Neuronal stem cell (in vitro differentiated cells): ENCODE measurements at regions not wholly inside any gene's neighbourhood (a gene's known extent, or its start where the extent isn't known, plus 50 kb on each side); places are given as distances from the start of the nearest gene placed in this dataset.
"Not testable (repeated sequence)": the region's sequence is repeated elsewhere in the genome, so short reads cannot be mapped to it uniquely, and the experiment has no call there.

Experiments used
- DNase-seq: peaks from one replicate; pipeline ENCODE4 v3.0.0-alpha.2; 2013; ENCODE audit warnings: low spot score
- H2AFZ ChIP-seq: one replicate; pipeline ENCODE4 v1.6.1; 2013; ENCODE audit warnings: mild to moderate bottlenecking, low read length, inconsistent platforms
- H2AK5ac ChIP-seq: 2 replicates; pipeline ENCODE4 v1.6.1; 2013; ENCODE audit warnings: low read depth, mild to moderate bottlenecking, inconsistent platforms, low read length, moderate library complexity, mixed read lengths
- H2BK120ac ChIP-seq: 2 replicates; pipeline ENCODE4 v1.6.1; 2013; ENCODE audit warnings: low read depth, mild to moderate bottlenecking, inconsistent platforms, low read length, moderate library complexity, mixed read lengths
- H2BK12ac ChIP-seq: one replicate; pipeline ENCODE4 v1.6.1; 2013; ENCODE audit warnings: low read length, inconsistent platforms
- H2BK15ac ChIP-seq: 2 replicates; pipeline ENCODE4 v1.6.1; 2013; ENCODE audit warnings: mild to moderate bottlenecking, low read length, inconsistent platforms, mixed read lengths
- H2BK5ac ChIP-seq: one replicate; pipeline ENCODE4 v1.6.1; 2013; ENCODE audit warnings: inconsistent platforms, mild to moderate bottlenecking, low read length, moderate library complexity
- H3K14ac ChIP-seq: one replicate; pipeline ENCODE4 v1.6.1; 2013; ENCODE audit warnings: low read length, inconsistent platforms
- H3K18ac ChIP-seq: 2 replicates; pipeline ENCODE4 v1.6.1; 2013; ENCODE audit warnings: low read length, inconsistent platforms
- H3K23ac ChIP-seq: 2 replicates; pipeline ENCODE4 v1.6.1; 2013; ENCODE audit warnings: low read depth, mild to moderate bottlenecking, mixed read lengths, low read length, inconsistent platforms; ENCODE audit not compliant: poor library complexity
- H3K27ac ChIP-seq: replicated peaks from 3 replicates; pipeline ENCODE4 v1.5.1; 2013; ENCODE audit warnings: low read length, inconsistent platforms
- H3K27me3 ChIP-seq, 3 experiments: 2 replicates each; pipeline ENCODE4 v1.6.1; 2013; ENCODE audit warnings: low read length in 3 of 3, mild to moderate bottlenecking in 2 of 3, inconsistent platforms in 1 of 3, low read depth in 1 of 3, mixed read lengths in 1 of 3, moderate library complexity in 1 of 3; ENCODE audit not compliant: control insufficient read depth in 3 of 3, insufficient read depth in 3 of 3
- H3K36me3 ChIP-seq, 2 donors: replicated peaks in 1 of 2; 2 replicates each; pipeline ENCODE4 v1.6.1; 2013; ENCODE audit warnings: low read length in 2 of 2; ENCODE audit not compliant: control insufficient read depth in 2 of 2, insufficient read depth in 2 of 2
- H3K4ac ChIP-seq: 2 replicates; pipeline ENCODE4 v1.6.1; 2013; ENCODE audit warnings: inconsistent platforms, mild to moderate bottlenecking, low read length, moderate library complexity
- H3K4me1 ChIP-seq, 2 donors: 1 replicate in 1 of 2; 2 replicates in 1 of 2; pipeline ENCODE4 v1.6.1; 2013; ENCODE audit warnings: low read length in 2 of 2, low read depth in 1 of 2; ENCODE audit not compliant: control insufficient read depth in 2 of 2, insufficient read depth in 1 of 2
- H3K4me2 ChIP-seq: one replicate; pipeline ENCODE4 v1.6.1; 2013; ENCODE audit warnings: mild to moderate bottlenecking, low read length, inconsistent platforms; ENCODE audit not compliant: insufficient read depth, poor library complexity, severe bottlenecking
- H3K4me3 ChIP-seq, 2 donors: 2 replicates each; pipeline ENCODE4 v1.5.1; 2013; ENCODE audit warnings: low read length in 2 of 2, mild to moderate bottlenecking in 2 of 2, inconsistent platforms in 1 of 2, moderate library complexity in 1 of 2
- H3K79me1 ChIP-seq: one replicate; pipeline ENCODE4 v1.6.1; 2013; ENCODE audit warnings: low read depth, mild to moderate bottlenecking, inconsistent platforms, low read length, moderate library complexity
- H3K9ac ChIP-seq: one replicate; pipeline ENCODE4 v1.6.1; 2013; ENCODE audit warnings: mild to moderate bottlenecking, low read depth, low read length, inconsistent platforms; ENCODE audit not compliant: poor library complexity
- H3K9me3 ChIP-seq, 2 donors: replicated peaks in 1 of 2; 2 replicates each; pipeline versions ENCODE3 to v1.6.1; 2013; ENCODE audit warnings: low read length in 2 of 2, mild to moderate bottlenecking in 2 of 2, inconsistent platforms in 1 of 2, low read depth in 1 of 2, mixed read lengths in 1 of 2, moderate library complexity in 1 of 2; ENCODE audit not compliant: control insufficient read depth in 2 of 2, insufficient read depth in 1 of 2
- H4K8ac ChIP-seq: one replicate; pipeline ENCODE4 v1.6.1; 2013; ENCODE audit warnings: low read depth, mild to moderate bottlenecking, inconsistent platforms, low read length, moderate library complexity
- H4K91ac ChIP-seq: one replicate; pipeline ENCODE4 v1.6.1; 2013; ENCODE audit warnings: low read length, low read depth, mild to moderate bottlenecking, inconsistent platforms; ENCODE audit not compliant: poor library complexity
- WGBS, 2 donors: extraction: QIAGEN DNeasy Blood & Tissue Kit; methylation state at CpG; one replicate each; pipeline ENCODE4 v1.1.7; 2013; ENCODE audit warnings: missing lambda C conversion rate in 2 of 2, mixed read lengths in 1 of 2; ENCODE audit not compliant: insufficient read length in 2 of 2, insufficient replicate concordance in 1 of 2; ENCODE audit errors: extremely low coverage in 2 of 2; 5-methylcytosine and 5-hydroxymethylcytosine counted together

DNA sequence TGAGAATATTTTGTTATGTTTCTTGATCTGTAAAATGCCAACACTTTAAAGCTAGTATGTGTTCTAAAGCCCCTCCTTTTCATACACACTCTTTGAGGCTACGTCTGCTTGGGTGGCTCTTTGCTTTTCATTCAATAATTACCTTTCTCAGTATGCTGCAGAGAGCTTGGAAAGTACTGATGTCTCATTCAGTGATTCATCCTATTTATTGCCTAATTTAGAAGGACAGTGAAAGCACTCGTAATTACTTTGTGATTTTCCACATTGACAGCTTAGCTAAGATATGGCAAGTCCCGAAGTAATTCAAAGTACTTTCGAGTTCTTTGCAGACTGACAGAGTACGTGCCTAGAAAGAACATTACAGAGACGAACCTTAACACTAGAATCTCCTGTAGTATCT is 57.2 kb downstream of the BMP15 start:
- H2BK120ac ChIP-seq = no peak overlapping the region
- no peak overlapping the region for H3K18ac ChIP-seq
- no peak for DNase-seq
- H4K91ac ChIP-seq = no peak overlapping the region
- WGBS, 2 donors = no CpG with 5 or more reads among the region's 6 CpGs
- no peaks in the 10 kb centered on the region for H3K36me3 ChIP-seq
- H3K4me3 ChIP-seq = no peak overlapping the region
- H3K9ac ChIP-seq = no peak overlapping the region
- H3K14ac ChIP-seq = no peak overlapping the region
- no peak overlapping the region for H2BK5ac ChIP-seq
- no peak overlapping the region for H4K8ac ChIP-seq
- H3K4me1 ChIP-seq = no peaks in the 10 kb centered on the region
- H3K27me3 ChIP-seq = no peaks in the 10 kb centered on the region
- H3K27ac ChIP-seq = no peak overlapping the region
- H2BK12ac ChIP-seq = no peak overlapping the region
- H2AK5ac ChIP-seq = no peak overlapping the region
- H3K4ac ChIP-seq = no peak overlapping the region
- no peak overlapping the region for H3K4me2 ChIP-seq
- no peaks in the 10 kb centered on the region for H3K79me1 ChIP-seq
- H3K23ac ChIP-seq = no peak overlapping the region
- H3K9me3 ChIP-seq = no peaks in the 10 kb centered on the region
- no peak overlapping the region for H2BK15ac ChIP-seq
- H2AFZ ChIP-seq = no peak overlapping the region

DNA sequence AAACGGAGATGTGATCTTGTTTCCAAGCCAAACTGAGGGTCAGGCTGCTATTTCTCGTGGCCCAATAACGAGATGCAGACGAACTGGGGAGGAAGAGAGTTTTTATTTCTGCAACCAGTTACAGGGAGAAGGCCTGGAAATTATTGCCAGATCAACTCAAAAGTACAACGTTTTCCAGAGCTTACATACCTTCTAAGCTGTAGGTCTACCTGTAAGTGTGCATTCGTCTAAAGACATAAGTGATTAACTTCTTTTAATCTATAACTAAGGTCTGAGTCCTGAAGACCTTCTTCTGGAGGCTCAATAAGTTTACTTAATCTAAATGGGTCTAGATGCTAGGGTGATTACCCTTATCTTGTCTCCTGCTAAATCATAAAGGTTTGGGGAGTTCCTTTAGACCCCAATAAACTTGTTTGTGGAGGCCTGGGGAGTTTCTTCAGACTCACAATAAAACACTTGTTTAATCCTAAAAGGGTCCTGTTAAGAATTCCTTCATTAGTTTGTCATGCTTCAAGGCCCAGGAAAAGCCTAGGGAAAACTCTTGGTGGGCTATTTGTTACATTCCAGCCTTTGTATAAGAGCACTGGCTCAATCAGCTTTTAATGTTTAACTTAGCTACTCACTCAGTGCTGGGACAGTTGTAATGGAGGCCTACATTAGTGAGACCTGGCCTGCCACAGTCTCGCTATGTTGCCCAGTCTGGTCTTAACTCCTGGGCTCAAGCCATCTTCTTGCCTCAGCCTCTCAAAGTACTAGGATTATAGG is 58.5 kb downstream of the BMP15 start:
- H3K14ac ChIP-seq, H2BK12ac ChIP-seq, H3K79me1 ChIP-seq, H3K4me3 ChIP-seq, H3K18ac ChIP-seq, H2AK5ac ChIP-seq, H3K4me2 ChIP-seq, H3K27ac ChIP-seq, DNase-seq, H3K9me3 ChIP-seq, H3K27me3 ChIP-seq, H2BK120ac ChIP-seq, H2BK15ac ChIP-seq, H3K9ac ChIP-seq, H2AFZ ChIP-seq, H4K8ac ChIP-seq, H3K4ac ChIP-seq, H4K91ac ChIP-seq, H3K23ac ChIP-seq, H2BK5ac ChIP-seq, H3K36me3 ChIP-seq, H3K4me1 ChIP-seq: not testable (repeated sequence)
- WGBS, 2 donors = no CpG with 5 or more reads among the region's 7 CpGs

DNA sequence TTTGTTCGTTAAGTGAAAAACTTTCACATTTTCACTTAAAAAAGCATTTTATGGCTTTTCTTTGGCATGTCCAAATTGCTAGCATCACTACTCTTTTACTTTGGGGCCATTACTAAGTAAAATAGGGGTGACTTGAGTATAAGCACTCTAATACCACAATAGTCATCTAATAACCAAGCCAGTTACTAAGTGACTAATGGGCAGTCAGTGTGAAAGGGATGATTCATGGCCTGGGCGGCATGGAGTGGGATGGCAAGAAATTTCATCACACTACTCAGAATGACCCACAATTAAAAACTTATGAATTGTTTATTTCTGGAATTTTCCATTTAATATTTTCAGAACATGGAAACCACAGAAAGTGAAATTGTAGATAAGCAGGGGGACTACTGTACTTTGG is 60.9 kb downstream of the BMP15 start:
- no peak for DNase-seq
- no CpG with 5 or more reads among the region's 2 CpGs for WGBS, 2 donors
- H3K4me3 ChIP-seq = no peak overlapping the region
- no peak overlapping the region for H4K8ac ChIP-seq
- H2BK12ac ChIP-seq = no peak overlapping the region
- no peak overlapping the region for H2BK5ac ChIP-seq
- H4K91ac ChIP-seq = no peak overlapping the region
- H3K27me3 ChIP-seq = no peaks in the 10 kb centered on the region
- no peak overlapping the region for H3K18ac ChIP-seq
- H3K14ac ChIP-seq = no peak overlapping the region
- no peak overlapping the region for H3K27ac ChIP-seq
- no peak overlapping the region for H2BK15ac ChIP-seq
- H3K36me3 ChIP-seq = no peaks in the 10 kb centered on the region
- no peak overlapping the region for H3K9ac ChIP-seq
- H3K4ac ChIP-seq = no peak overlapping the region
- H3K4me1 ChIP-seq = no peaks in the 10 kb centered on the region
- no peak overlapping the region for H2AFZ ChIP-seq
- H2BK120ac ChIP-seq = no peak overlapping the region
- H2AK5ac ChIP-seq = no peak overlapping the region
- no peak overlapping the region for H3K4me2 ChIP-seq
- no peaks in the 10 kb centered on the region for H3K79me1 ChIP-seq
- H3K23ac ChIP-seq = no peak overlapping the region
- no peaks in the 10 kb centered on the region for H3K9me3 ChIP-seq

DNA sequence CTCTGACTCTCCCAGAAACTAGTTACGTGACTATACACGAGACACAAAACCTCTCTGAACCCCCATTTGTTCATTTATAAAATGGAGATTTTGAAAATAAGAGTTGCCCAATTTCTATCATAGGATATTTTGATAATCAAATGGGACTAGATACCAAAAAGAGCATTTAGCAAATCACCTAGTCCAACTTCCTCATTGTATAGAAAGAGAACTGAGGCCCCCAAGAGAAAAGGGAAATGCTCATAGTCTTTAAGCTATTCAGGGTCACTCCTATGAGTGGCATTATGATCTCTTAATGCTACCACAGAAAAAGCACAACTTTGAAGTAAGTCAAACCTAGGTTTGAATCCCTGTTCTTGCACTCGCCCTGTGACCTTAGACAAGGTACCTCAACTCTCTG is 62.7 kb downstream of the BMP15 start:
- H3K27me3 ChIP-seq = no peaks in the 10 kb centered on the region
- H4K91ac ChIP-seq = no peak overlapping the region
- H3K36me3 ChIP-seq = no peaks in the 10 kb centered on the region
- no peak overlapping the region for H2BK5ac ChIP-seq
- no peak overlapping the region for H4K8ac ChIP-seq
- no peaks in the 10 kb centered on the region for H3K79me1 ChIP-seq
- no peak overlapping the region for H3K4me3 ChIP-seq
- no peak overlapping the region for H3K14ac ChIP-seq
- no peak overlapping the region for H3K18ac ChIP-seq
- no peak overlapping the region for H2BK120ac ChIP-seq
- no peak overlapping the region for H3K9ac ChIP-seq
- H2BK15ac ChIP-seq = no peak overlapping the region
- WGBS, 2 donors = no CpG with 5 or more reads among the region's 3 CpGs
- no peaks in the 10 kb centered on the region for H3K4me1 ChIP-seq
- H2AK5ac ChIP-seq = no peak overlapping the region
- no peak overlapping the region for H3K4ac ChIP-seq
- H3K27ac ChIP-seq = no peak overlapping the region
- H3K23ac ChIP-seq = no peak overlapping the region
- no peak for DNase-seq
- H3K9me3 ChIP-seq = no peaks in the 10 kb centered on the region
- H2BK12ac ChIP-seq = no peak overlapping the region
- no peak overlapping the region for H2AFZ ChIP-seq
- no peak overlapping the region for H3K4me2 ChIP-seq
